ENCODE measurements at regions not wholly inside any gene's neighbourhood (a gene's known extent, or its start where the extent isn't known, plus 50 kb on each side); places are given as distances from the start of the nearest gene placed in this dataset.

DNA sequence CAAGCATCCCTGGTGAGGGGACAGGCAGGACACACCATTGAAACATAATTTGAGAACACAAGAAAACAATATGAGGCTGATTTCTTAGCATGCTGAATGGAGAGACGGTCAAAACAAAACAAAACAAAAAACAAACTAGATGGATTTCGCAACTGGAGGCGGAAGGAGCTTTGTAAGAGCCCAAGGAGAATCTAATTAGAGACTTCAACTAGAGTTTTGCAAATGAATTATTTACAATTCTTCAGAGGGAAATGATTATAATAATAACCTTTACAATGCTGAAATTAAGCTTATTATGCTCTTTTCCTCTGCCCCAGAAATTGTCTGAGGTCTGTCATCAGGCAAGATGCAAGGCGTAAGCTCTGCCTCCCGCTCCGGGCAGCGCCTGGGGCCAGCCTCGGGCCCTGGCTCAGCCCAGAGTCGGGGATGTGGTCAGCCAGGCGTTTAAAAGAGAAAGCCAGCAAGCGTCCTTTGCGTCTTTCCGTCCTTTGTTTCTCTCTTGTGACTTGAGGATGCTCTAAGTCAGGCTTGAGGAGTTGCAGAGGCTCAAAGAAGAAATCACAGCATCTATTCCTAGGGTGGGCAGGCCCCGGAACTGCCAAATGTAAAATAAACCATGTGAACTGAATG is 139.6 kb downstream of the TWIST2 start:
- TF ChIP-seq, protein P1, sequence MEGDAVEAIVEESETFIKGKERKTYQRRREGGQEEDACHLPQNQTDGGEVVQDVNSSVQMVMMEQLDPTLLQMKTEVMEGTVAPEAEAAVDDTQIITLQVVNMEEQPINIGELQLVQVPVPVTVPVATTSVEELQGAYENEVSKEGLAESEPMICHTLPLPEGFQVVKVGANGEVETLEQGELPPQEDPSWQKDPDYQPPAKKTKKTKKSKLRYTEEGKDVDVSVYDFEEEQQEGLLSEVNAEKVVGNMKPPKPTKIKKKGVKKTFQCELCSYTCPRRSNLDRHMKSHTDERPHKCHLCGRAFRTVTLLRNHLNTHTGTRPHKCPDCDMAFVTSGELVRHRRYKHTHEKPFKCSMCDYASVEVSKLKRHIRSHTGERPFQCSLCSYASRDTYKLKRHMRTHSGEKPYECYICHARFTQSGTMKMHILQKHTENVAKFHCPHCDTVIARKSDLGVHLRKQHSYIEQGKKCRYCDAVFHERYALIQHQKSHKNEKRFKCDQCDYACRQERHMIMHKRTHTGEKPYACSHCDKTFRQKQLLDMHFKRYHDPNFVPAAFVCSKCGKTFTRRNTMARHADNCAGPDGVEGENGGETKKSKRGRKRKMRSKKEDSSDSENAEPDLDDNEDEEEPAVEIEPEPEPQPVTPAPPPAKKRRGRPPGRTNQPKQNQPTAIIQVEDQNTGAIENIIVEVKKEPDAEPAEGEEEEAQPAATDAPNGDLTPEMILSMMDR (conservative IDR thresholded peaks at IDR 0.05; ENCODE audit: low read depth, low read length) = no peak
- no peak for TF ChIP-seq EZH2 (IDR thresholded peaks at IDR 0.05; ENCODE audit: borderline replicate concordance, low read depth, low read length, poor library complexity, severe bottlenecking)

Data from A673 (cell line).